ENCODE measurements at regions not wholly inside any gene's neighbourhood (a gene's known extent, or its start where the extent isn't known, plus 50 kb on each side); places are given as distances from the start of the nearest gene placed in this dataset.
"Not testable (repeated sequence)": the region's sequence is repeated elsewhere in the genome, so short reads cannot be mapped to it uniquely, and the experiment has no call there.

DNA sequence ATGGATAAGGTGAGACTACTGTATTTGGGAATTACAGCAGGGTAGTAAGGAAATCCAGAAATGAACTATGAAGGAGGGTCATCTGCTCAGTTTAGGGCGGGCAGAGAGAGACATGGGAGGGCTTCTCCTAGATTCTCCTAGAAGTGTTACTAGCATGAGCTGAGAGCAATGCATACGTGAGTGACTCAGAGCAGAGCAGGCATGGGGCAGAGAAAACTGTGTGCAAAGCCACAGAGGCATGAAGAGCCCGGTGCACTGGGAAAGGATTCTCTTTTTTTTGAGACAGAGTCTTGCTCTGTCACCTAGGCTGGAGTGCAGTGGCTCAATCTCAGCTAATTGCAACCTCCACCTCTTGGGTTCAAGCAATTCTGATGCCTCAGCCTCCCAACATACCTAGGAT lies 116.2 kb downstream of the SOCS6 start:
- TF ChIP-seq, protein P1, sequence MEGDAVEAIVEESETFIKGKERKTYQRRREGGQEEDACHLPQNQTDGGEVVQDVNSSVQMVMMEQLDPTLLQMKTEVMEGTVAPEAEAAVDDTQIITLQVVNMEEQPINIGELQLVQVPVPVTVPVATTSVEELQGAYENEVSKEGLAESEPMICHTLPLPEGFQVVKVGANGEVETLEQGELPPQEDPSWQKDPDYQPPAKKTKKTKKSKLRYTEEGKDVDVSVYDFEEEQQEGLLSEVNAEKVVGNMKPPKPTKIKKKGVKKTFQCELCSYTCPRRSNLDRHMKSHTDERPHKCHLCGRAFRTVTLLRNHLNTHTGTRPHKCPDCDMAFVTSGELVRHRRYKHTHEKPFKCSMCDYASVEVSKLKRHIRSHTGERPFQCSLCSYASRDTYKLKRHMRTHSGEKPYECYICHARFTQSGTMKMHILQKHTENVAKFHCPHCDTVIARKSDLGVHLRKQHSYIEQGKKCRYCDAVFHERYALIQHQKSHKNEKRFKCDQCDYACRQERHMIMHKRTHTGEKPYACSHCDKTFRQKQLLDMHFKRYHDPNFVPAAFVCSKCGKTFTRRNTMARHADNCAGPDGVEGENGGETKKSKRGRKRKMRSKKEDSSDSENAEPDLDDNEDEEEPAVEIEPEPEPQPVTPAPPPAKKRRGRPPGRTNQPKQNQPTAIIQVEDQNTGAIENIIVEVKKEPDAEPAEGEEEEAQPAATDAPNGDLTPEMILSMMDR (IDR thresholded peaks at IDR 0.05; ENCODE audit: control insufficient read depth, insufficient read depth, low read depth, low read length, missing control alignments): no peak
- H3K4me3 ChIP-seq (ENCODE audit: control insufficient read depth, low read depth, low read length): no peak overlapping the region
- no peak for DNase-seq (ENCODE audit: low read depth)

DNA sequence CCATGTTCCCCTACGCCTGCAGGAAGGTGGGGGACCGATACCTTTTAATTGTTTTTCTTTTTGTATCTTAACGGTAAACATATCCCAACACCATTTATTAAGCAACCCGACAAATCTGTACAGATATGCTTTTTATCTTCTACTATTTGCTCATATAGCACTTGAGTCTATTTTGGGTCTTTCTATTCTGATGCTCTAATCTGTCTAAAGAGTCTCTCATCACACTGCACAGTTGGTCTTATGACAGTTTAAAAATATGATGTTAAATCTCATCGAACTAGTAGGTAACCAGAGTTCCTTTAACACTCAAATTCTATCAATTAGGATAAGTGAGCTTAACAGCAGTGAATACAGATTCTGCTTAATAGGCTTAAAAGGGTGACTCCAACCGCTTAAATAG lies 111.6 kb downstream of the SOCS6 start:
- TF ChIP-seq, protein P1 (IDR thresholded peaks at IDR 0.05; ENCODE audit: control insufficient read depth, insufficient read depth, low read depth, low read length, missing control alignments): no peak

DNA sequence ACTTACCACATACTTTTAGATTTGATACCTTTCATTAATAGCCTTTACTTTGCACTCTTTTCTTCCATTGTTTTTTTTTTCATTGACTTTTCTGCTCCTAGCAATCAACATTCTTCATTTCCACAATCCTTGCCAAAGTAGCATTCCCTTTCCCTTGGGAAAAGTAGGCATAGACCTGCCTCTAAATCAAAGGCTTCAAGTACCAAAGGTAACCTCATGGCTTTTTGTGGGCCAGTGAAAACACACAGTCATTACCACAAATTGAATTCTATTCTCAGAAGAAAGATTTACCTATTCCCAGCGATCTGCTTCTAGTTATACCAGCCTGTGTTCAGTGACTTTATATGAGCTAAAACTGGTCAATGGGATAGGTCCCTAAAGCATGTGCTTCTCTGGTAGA lies 109.2 kb downstream of the SOCS6 start:
- no peak overlapping the region for H3K4me3 ChIP-seq (ENCODE audit: control insufficient read depth, low read depth, low read length)
- TF ChIP-seq, protein P1 (IDR thresholded peaks at IDR 0.05; ENCODE audit: control insufficient read depth, insufficient read depth, low read depth, low read length, missing control alignments): no peak
- DNase-seq (ENCODE audit: low read depth): no peak

More for the DNA sequence above, 111.6 kb downstream of the SOCS6 start:
- no peak overlapping the region for H3K4me3 ChIP-seq (ENCODE audit: control insufficient read depth, low read depth, low read length)
- DNase-seq (ENCODE audit: low read depth): no peak

DNA sequence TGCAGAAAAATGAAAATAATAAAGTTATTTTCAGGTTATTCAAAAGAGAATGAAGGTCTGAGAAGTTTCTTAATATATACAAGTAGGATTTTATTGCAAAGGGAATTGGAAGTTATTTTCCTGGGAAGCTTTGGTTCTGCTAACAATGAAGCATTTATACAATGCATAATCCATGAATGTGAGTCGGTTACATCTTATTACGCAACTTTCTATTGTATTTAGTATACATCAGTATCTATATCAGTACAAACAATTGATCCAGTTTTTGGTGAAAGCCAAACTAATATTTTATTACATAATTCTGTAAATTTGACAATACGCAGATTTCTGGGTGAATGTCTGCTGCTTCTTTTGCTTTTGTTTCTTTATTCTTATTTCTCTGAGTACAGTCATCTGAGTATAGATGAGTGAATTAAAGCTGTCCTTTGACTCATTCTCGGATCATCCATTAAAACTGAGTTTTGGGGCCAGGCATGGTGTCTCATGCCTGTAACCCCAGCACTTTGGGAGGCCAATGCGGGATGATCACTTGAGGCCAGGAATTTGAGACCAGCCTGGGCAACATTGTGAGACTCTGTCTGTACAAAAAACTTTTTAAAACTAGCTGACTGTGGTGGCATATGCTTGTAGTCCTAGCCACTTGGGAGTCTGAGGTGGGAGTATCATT lies 108.5 kb downstream of the SOCS6 start:
- H3K4me3 ChIP-seq (ENCODE audit: control insufficient read depth, low read depth, low read length): no peak overlapping the region
- no peak for DNase-seq (ENCODE audit: low read depth)
- TF ChIP-seq, protein P1 (IDR thresholded peaks at IDR 0.05; ENCODE audit: control insufficient read depth, insufficient read depth, low read depth, low read length, missing control alignments): no peak

DNA sequence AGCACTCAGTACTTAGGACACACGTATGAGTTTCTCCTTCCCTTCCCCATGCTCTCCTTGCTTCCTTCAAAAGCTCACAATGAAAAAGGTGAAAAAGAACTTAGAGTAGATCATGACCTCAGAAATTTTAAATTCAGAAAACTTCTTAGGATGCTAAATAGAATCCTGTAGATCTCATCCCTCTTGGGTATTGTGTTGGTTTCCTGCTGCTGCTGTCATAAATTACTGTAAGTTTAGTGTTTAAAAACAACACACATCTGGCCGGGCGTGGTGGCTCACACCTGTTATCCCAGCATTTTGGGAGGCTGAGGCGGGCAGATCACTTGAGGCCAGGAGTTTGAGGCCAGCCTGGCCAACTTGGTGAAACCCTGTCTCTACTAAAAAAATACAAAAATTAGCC lies 106.9 kb downstream of the SOCS6 start:
- not testable (repeated sequence) for DNase-seq (ENCODE audit: low read depth); H3K4me3 ChIP-seq (ENCODE audit: control insufficient read depth, low read depth, low read length)

DNA sequence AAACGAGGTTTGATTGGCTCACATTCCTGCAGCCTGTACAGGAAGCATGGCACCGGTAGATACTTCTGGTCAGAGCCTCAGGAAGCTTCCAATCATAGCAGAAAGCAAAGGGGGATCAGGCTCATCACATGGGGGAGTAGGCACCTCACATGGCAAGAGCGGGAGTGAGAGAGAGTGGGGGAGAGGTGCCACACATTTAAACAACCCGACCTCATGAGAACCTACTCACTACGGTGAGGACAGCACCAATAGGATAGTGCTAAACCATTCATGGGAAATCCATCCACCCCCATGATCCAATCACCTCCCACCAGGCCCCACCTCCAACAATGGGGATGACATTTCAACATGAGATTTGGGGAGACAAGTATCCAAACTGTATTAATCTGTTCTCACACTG lies 105.8 kb downstream of the SOCS6 start:
- no peak for DNase-seq (ENCODE audit: low read depth)
- H3K4me3 ChIP-seq (ENCODE audit: control insufficient read depth, low read depth, low read length): no peak overlapping the region
- TF ChIP-seq, protein P1 (IDR thresholded peaks at IDR 0.05; ENCODE audit: control insufficient read depth, insufficient read depth, low read depth, low read length, missing control alignments): no peak

DNA sequence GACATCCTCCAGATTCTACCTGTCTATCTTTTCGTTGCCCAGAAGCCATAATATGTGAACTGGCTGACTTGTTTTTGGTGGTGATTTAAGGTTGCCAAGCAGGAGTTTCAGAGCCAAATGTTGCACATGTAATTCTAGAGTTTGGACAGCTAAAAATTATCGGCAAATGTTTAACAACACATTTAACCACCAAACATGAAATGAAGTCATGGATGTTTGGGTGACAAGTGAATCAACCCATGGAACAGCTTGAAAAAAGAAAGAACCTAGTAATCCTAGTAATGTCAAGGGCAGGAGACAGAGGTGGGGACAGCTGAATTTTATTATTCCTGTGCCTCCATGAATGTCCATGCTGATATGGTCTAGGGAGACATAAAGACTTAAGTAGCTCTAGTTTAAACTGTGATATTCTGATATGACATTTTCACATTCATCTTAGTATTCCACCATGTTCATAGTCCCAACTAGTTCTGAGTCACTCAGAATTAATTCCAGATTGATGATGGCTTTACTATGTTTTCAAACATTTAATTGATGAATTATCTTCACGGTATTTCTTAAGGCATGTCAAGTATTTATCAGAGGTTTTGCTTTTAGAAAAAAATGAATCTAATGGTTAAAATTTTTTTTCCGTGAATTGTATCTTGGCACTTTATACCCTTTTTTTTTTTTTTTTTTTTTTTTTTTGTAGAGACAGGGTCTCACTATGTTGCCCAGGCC lies 101.7 kb downstream of the SOCS6 start:
- H3K4me3 ChIP-seq (ENCODE audit: control insufficient read depth, low read depth, low read length): no peak overlapping the region
- TF ChIP-seq, protein P1 (IDR thresholded peaks at IDR 0.05; ENCODE audit: control insufficient read depth, insufficient read depth, low read depth, low read length, missing control alignments): no peak
- no peak for DNase-seq (ENCODE audit: low read depth)

DNA sequence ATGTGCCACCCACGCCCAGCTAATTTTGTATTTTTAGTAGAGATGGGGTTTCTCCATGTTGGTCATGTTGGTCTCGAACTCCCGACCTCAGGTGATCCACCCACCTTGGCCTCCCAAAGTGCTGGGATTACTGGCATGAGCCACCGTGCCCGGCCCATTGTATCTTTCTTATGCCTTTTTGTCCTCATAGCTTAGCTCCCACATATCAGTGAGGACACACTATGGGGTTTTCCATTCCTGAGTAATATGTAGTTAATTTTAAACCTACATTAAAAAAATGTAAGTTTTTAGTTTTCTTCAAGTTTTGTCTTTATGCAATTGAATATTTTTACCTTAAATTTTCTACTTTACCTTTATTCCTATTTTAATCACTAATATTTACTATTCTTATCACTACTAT lies 100.2 kb downstream of the SOCS6 start:
- H3K4me3 ChIP-seq (ENCODE audit: control insufficient read depth, low read depth, low read length); DNase-seq (ENCODE audit: low read depth): not testable (repeated sequence)
